ENCODE measurements at regions not wholly inside any gene's neighbourhood (a gene's known extent, or its start where the extent isn't known, plus 50 kb on each side); places are given as distances from the start of the nearest gene placed in this dataset.
A peak's percentile ranks its signal among the peaks of the same experiment; 100 is the strongest.

DNA sequence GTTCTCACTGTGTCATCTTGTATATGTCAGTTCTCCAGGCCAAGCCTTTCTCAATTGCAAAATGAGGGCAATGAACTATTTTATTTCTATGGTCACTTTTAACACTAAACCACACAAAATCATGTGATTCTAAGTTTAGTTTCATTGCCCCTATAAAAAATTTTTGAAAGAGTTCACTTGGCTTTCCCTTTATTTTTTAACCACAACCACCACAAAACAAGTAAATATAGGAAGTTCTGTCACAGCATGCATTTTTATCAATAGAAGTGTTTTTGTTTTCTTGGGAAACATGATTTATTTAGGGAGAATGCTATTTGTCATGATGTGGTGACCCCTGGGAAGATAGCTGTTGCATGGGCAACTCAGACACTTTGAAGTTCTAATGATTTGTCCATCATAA lies 169.1 kb downstream of the CSNK1G3 start:
- no peak for DNase-seq

DNA sequence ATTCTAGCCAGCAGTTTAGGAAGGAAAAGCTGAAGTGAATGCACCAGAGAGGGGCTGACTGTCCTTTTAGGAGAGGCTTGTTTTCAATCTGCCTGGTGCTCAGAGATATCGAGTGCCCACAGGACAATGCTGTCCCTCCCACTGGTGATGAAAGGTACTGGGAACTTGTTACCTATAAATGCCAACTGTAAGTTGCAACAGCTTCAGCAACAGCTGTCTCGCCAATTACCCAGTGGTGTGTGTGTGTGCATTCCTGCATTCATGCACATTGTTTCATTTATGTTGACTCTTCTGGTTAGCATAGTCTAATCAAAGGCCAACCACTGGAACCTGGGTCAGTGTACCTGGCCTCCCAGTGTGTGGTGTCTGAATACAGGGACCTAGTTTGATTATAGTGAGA lies 161.1 kb downstream of the CSNK1G3 start:
- no peak for DNase-seq

DNA sequence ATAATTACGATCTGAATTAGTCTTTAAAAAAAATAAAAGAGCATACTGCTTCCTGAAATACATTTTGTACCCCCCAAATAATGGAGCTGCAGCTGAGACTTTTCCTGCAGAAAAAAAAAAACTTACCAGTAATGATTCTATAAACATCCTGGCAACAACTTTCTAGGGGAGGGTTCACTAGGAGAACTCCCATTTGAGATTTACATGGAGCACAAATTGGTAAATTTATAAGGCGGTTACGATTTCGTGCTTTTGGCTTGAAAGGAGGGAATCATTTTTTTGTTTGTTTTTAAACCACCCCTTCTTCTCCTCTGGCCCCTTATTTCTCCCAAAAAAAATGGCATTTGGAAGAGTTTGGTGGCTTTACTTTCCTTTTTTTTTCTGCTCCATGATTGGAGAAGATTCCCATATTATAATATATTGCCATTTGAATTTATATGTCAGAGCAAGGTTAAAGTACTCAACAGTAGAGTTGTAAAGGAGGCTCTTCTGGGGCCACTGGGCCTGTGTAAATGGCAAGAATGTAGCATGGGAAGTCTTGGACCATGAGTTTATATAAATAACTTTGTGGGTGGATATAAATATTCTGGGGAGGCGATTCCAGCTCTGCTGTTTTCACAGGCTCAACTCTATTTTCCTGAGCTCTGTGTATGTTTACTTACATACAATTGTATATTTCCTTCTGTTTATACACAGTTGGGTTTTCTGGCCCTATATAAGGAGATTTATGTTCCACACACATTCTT lies 159.9 kb downstream of the CSNK1G3 start:
- DNase-seq, result peak; percentile 37

DNA sequence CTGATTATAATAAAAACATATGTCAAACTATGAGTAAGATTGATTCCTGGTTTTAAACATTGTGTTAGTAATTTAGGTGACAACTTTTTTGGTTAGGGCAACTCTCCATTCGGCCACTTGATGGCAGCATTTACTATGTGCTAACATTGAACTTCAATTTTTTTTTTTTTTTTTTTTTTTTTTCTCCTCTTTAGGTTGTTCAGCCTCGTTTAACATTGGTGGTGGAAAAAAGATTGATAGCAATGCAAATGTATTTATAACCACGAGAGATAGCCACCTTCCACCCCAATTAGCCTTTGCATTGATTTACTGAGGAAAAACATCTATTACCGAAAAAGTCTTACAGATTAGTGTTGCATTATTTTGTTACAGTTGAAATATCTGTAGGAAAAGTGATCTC lies 159.1 kb downstream of the CSNK1G3 start:
- peak; percentile 44 for DNase-seq

Measured in left hindlimb (tissue), 1 donor.